Right lobe of liver (tissue), 4 donors: ENCODE measurements at regions not wholly inside any gene's neighbourhood (a gene's known extent, or its start where the extent isn't known, plus 50 kb on each side); places are given as distances from the start of the nearest gene placed in this dataset.

Experiments used
- CTCF ChIP-seq, 4 donors: fragments of 200-600 bp in 3 of 4; fragments of 450-650 bp in 1 of 4; IDR thresholded peaks; one replicate each; pipeline versions ENCODE4 v1.5.1 to v1.8.0; 2016 to 2022; ENCODE audit warnings: antibody characterized with exemption in 4 of 4, mild to moderate bottlenecking in 2 of 4
- POLR2A ChIP-seq: fragments of 450-650 bp; IDR thresholded peaks from one replicate; pipeline ENCODE4 v1.6.1; 2017; ENCODE audit warnings: antibody characterized with exemption, mild to moderate bottlenecking
- donor health status: DM: no; HTN: no; CAD: no.
- donor health status: DM: no; HTN: no; CAD: no.
- donor health status: DM: no; HTN: yes; CAD: no.

DNA sequence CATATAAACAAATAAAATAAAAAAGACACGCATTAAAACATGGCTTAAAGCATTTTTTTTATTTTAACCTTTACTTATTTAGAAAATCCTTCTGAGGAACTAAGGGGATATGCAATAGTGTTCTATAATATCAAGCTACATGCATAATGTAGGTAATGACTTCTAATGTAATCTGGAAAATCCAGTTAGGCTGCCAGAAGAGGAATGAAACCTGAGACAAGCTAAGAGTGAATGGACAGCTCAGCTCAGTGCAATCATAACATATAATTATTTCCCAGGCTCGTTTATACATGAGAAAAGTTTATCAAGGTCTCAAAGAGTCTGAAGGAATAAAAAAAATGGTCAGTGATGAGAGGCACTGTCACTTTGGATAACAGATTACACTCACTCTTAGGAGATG lies 649.0 kb upstream of the PCDH15 start:
- TF ChIP-seq CTCF (IDR thresholded peaks at IDR 0.05) (no peak), POLR2A (no peak)
